PC-3 (cell line): ENCODE measurements at regions not wholly inside any gene's neighbourhood (a gene's known extent, or its start where the extent isn't known, plus 50 kb on each side); places are given as distances from the start of the nearest gene placed in this dataset.

ENCODE experiments used
- ATAC-seq: fragments of 200-7000 bp; cut with Tn5 transposase; 2 replicates; pipeline ENCODE4 v1.9.1; 2020; ENCODE audit warnings: mild to moderate bottlenecking, moderate library complexity
- BruUV-seq: library from RNA; stranded (reverse); fragments of 400-500 nt; replicated peaks from 2 replicates; lab custom pipeline; 2021; lab: Mats Ljungman, UMichigan
- CTCF ChIA-PET: fragments of 300-600 bp; sonication (Branson Sonifier 250); formaldehyde crosslinking; loops from one replicate; lab custom pipeline; 2022; ENCODE audit warnings: antibody characterized with exemption; lab: Charles Lee
- POLR2A ChIA-PET: fragments of 300-600 bp; sonication (Branson Sonifier 250); formaldehyde crosslinking; loops from one replicate; lab custom pipeline; 2022; ENCODE audit warnings: antibody characterized with exemption; ENCODE audit not compliant: unreplicated experiment; lab: Charles Lee
- DNase-seq: peaks from one replicate; pipeline ENCODE4 v3.0.0-alpha.2; 2015
- H2AFZ ChIP-seq: fragments of 300-600 bp; sonication (generic); 2 replicates; pipeline ENCODE4 v1.6.0; 2016; ENCODE audit warnings: antibody characterized with exemption, low read length
- H3F3A ChIP-seq: fragments of 300-600 bp; sonication (generic); one replicate; pipeline ENCODE4 v1.6.0; 2017; ENCODE audit warnings: antibody characterized with exemption, low read length, control low read depth, mild to moderate bottlenecking; ENCODE audit not compliant: unreplicated experiment
- H3K27ac ChIP-seq: fragments of 300-600 bp; sonication (generic); 2 replicates; pipeline ENCODE4 v1.5.1; 2016; ENCODE audit warnings: mild to moderate bottlenecking, low read length
- H3K27me3 ChIP-seq: fragments of 300-600 bp; sonication (generic); 2 replicates; pipeline ENCODE4 v1.6.1; 2016; ENCODE audit warnings: low read length, mixed read lengths
- H3K36me3 ChIP-seq: fragments of 300-600 bp; sonication (generic); 2 replicates; pipeline ENCODE4 v1.6.1; 2016; ENCODE audit warnings: low read depth, mixed run types, low read length, mixed read lengths
- H3K4me1 ChIP-seq: fragments of 300-600 bp; sonication (generic); 2 replicates; pipeline ENCODE4 v1.5.1; 2016; ENCODE audit warnings: low read length; ENCODE audit not compliant: insufficient read depth
- H3K4me2 ChIP-seq: fragments of 300-600 bp; sonication (generic); 2 replicates; pipeline ENCODE4 v1.6.0; 2016; ENCODE audit warnings: low read length
- H3K4me3 ChIP-seq: fragments of 300-600 bp; sonication (generic); 2 replicates; pipeline ENCODE4 v1.5.1; 2016; ENCODE audit warnings: mild to moderate bottlenecking, low read length, mixed read lengths
- H3K79me2 ChIP-seq: fragments of 300-600 bp; sonication (generic); 2 replicates; pipeline ENCODE4 v1.6.1; 2017; ENCODE audit warnings: low read length, mixed read lengths
- H3K9ac ChIP-seq: fragments of 300-600 bp; sonication (generic); 2 replicates; pipeline ENCODE4 v1.6.0; 2016; ENCODE audit warnings: mild to moderate bottlenecking, low read length
- H3K9me2 ChIP-seq: fragments of 300-600 bp; sonication (generic); replicated peaks from 2 replicates; pipeline ENCODE4 v1.6.1; 2016; ENCODE audit warnings: mixed run types, low read length, mixed read lengths
- H3K9me3 ChIP-seq: fragments of 300-600 bp; sonication (generic); 2 replicates; pipeline ENCODE4 v1.6.1; 2016; ENCODE audit warnings: low read length, mixed read lengths
- H4K20me1 ChIP-seq: fragments of 300-600 bp; sonication (generic); 2 replicates; pipeline ENCODE4 v1.6.1; 2016; ENCODE audit warnings: low read length, mixed read lengths
- EZH2 ChIP-seq: fragments of 300-600 bp; sonication (generic); IDR thresholded peaks from one replicate; pipeline ENCODE4 v1.6.1; 2017; ENCODE audit warnings: antibody characterized with exemption, mild to moderate bottlenecking, low read length; ENCODE audit not compliant: unreplicated experiment
- EZH2phosphoT487 ChIP-seq: fragments of 300-600 bp; sonication (generic); IDR thresholded peaks from 2 replicates; pipeline ENCODE4 v1.6.1; 2018; ENCODE audit warnings: mild to moderate bottlenecking, antibody characterized with exemption, low read length, borderline replicate concordance
- intact Hi-C: fragments of 100-400 bp; cut with micrococcal nuclease; formaldehyde crosslinking; loops from 2 replicates; pipeline ENCODE4 v1.9.0; 2023
- TF ChIP-seq, protein P1 (sequence below): fragments of 300-600 bp; sonication (generic); conservative IDR thresholded peaks from 2 replicates; pipeline ENCODE4 v1.5.1; 2017; ENCODE audit warnings: antibody characterized with exemption, low read depth, mild to moderate bottlenecking, low read length

DNA sequence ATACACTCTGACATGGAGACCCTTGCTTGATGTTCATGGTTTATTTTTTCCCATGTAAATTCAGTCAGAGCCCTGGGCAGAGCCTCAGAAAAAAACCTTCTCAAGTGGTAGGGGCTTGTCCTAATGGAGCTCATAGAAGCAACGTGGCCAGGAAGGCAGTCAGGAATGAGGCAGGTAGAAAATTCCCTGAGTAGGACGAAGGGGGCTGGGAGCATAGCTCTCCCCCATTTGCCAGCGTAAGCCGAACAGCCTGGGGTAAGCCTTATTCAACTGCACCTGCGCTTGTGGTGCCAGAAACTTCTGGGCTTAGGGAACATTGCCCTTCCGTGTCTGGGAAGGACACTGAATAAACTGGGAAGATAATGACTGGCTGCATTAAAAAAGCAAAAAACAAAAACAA lies 238.5 kb upstream of the ROPN1 start:
- Histone ChIP-seq H2AFZ (no peak overlapping the region), H3K9ac (no peak overlapping the region), H4K20me1 (no peaks in the 10 kb centered on the region), H3F3A (no peaks in the 10 kb centered on the region), H3K9me2 (no peaks in the 10 kb centered on the region), H3K36me3 (no peaks in the 10 kb centered on the region), H3K79me2 (no peaks in the 10 kb centered on the region), H3K9me3 (no peaks in the 10 kb centered on the region), H3K4me3 (no peak overlapping the region), H3K4me1 (no peaks in the 10 kb centered on the region), H3K4me2 (no peak overlapping the region), H3K27ac (no peak overlapping the region), H3K27me3 (peaks cover 34% of the 10 kb centered on the region)
- ChIA-PET POLR2A (no interaction called here), CTCF (no interaction called here)
- intact Hi-C loops, result no loop called here
- DNase-seq (no peak), ATAC-seq (no peak)
- TF ChIP-seq, protein P1, sequence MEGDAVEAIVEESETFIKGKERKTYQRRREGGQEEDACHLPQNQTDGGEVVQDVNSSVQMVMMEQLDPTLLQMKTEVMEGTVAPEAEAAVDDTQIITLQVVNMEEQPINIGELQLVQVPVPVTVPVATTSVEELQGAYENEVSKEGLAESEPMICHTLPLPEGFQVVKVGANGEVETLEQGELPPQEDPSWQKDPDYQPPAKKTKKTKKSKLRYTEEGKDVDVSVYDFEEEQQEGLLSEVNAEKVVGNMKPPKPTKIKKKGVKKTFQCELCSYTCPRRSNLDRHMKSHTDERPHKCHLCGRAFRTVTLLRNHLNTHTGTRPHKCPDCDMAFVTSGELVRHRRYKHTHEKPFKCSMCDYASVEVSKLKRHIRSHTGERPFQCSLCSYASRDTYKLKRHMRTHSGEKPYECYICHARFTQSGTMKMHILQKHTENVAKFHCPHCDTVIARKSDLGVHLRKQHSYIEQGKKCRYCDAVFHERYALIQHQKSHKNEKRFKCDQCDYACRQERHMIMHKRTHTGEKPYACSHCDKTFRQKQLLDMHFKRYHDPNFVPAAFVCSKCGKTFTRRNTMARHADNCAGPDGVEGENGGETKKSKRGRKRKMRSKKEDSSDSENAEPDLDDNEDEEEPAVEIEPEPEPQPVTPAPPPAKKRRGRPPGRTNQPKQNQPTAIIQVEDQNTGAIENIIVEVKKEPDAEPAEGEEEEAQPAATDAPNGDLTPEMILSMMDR, result no peak
- no peak for TF ChIP-seq EZH2
- TF ChIP-seq EZH2phosphoT487, result no peak
- no TSS peak for BruUV-seq

DNA sequence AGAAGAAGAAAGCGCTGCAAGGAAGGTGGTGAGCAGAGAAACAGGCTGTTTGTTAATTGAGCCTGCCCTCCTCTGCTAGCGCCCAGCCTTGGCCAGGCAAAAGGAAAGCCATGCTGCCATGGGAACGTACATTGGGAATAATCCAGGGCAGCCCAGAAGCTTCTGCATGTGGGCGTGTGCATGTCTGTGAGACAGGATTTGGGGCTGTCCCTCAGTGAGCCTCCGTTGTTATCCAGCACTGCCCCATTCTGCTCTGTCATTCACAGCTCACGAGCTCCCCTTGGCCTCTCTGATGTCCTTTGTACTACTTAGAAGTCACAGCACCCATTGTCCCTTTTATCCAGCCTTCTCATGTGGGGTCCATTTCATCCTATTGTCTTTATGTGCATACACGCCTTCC lies 239.1 kb upstream of the ROPN1 start:
- POLR2A ChIA-PET, result no interaction called here
- intact Hi-C loops, result no loop called here
- BruUV-seq, result no TSS peak
- H3K27ac ChIP-seq, result no peak overlapping the region
- H3K4me2 ChIP-seq, result no peak overlapping the region
- no peaks in the 10 kb centered on the region for H3K36me3 ChIP-seq
- H3F3A ChIP-seq, result no peaks in the 10 kb centered on the region
- H4K20me1 ChIP-seq, result no peaks in the 10 kb centered on the region
- DNase-seq (no peak), ATAC-seq (no peak)
- CTCF ChIA-PET, result no interaction called here
- H3K27me3 ChIP-seq, result peaks cover 39% of the 10 kb centered on the region
- TF ChIP-seq EZH2phosphoT487 (no peak), EZH2 (no peak)
- TF ChIP-seq, protein P1, result no peak
- no peaks in the 10 kb centered on the region for H3K9me2 ChIP-seq
- H3K9ac ChIP-seq, result no peak overlapping the region
- H2AFZ ChIP-seq, result no peak overlapping the region
- H3K4me1 ChIP-seq, result no peaks in the 10 kb centered on the region
- no peaks in the 10 kb centered on the region for H3K79me2 ChIP-seq
- no peaks in the 10 kb centered on the region for H3K9me3 ChIP-seq
- H3K4me3 ChIP-seq, result no peak overlapping the region

DNA sequence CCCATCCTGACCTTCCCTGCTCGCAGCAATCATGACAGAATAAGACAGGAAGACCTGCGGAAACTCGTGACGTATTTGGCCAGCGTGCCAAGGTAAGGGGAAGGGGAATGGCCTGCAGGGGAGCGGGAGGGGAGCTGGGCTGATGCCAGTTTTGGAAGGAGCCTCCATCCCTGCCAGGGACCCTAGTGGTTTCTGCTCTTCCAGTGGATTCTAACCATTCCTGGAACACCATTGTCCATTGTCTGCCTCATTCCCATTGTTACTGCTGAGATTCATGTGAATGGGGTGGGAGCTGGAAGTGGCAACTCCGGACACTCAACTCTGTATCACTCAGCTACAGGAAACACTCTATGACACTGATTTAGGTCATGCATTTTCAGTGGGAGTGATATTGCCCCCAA lies 242.9 kb upstream of the ROPN1 start:
- H3K4me3 ChIP-seq, result no peak overlapping the region
- CTCF ChIA-PET, result no interaction called here
- no peaks in the 10 kb centered on the region for H3K9me2 ChIP-seq
- H3K27me3 ChIP-seq, result peaks cover 44% of the 10 kb centered on the region
- no peak overlapping the region for H2AFZ ChIP-seq
- H3K27ac ChIP-seq, result no peak overlapping the region
- DNase-seq, result no peak
- TF ChIP-seq, protein P1, result no peak
- no peak for TF ChIP-seq EZH2
- no peak for TF ChIP-seq EZH2phosphoT487
- intact Hi-C loops, result no loop called here
- no TSS peak for BruUV-seq
- no peaks in the 10 kb centered on the region for H3K4me1 ChIP-seq
- no peaks in the 10 kb centered on the region for H3K9me3 ChIP-seq
- no peaks in the 10 kb centered on the region for H3F3A ChIP-seq
- no peaks in the 10 kb centered on the region for H3K79me2 ChIP-seq
- H3K4me2 ChIP-seq, result no peak overlapping the region
- ATAC-seq, result no peak
- no peak overlapping the region for H3K9ac ChIP-seq
- POLR2A ChIA-PET, result no interaction called here
- no peaks in the 10 kb centered on the region for H3K36me3 ChIP-seq
- no peaks in the 10 kb centered on the region for H4K20me1 ChIP-seq
